NCI-H2196 treated with DMSO at 0.1 percent for 48 hours (cell line): ENCODE measurements at regions not wholly inside any gene's neighbourhood (a gene's known extent, or its start where the extent isn't known, plus 50 kb on each side); places are given as distances from the start of the nearest gene placed in this dataset.
"Not testable (repeated sequence)": the region's sequence is repeated elsewhere in the genome, so short reads cannot be mapped to it uniquely, and the experiment has no call there.

Experiments used
- DNase-seq: peaks from one replicate; lab custom pipeline; 2025; ENCODE audit not compliant: unreplicated experiment; lab: John Stamatoyannopoulos, UW

DNA sequence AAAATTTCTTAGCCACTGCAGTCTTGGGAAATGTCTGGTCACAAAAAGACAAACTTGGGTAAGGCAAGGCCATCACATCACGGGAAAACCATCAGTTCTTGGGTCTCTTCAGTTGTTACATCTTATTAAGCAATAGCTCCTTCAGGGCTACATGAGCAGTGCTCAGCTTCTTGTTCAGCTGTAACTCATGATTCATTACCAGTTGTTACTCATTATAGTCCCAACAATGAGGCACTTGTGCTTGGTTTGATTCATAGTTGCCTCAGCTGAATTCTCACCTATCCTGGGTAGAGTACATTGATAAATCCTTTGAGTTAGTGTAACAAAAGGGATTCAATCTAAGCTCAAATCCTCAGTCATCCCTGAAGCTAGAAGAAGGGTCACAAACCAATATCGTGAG lies 102.4 kb upstream of the DCC start:
- no peak for DNase-seq

DNA sequence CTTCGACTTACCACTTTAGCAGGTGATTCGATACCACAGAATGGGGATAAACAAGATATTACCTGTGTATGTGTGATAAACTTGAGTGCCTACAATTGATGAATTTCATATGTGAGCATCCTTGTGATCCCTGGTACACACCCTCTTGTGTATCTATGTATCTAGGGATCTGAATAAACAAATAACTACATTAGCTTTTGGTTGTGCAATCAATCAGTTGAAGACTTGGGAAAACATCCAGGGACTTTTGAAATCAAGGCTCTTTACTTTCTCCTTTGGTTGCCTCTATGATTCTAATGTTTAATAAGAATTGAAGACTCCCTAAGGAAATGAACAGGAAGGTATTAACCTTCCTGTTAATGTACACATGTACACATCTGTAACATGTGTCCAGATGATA lies 97.3 kb upstream of the DCC start:
- DNase-seq, result no peak

DNA sequence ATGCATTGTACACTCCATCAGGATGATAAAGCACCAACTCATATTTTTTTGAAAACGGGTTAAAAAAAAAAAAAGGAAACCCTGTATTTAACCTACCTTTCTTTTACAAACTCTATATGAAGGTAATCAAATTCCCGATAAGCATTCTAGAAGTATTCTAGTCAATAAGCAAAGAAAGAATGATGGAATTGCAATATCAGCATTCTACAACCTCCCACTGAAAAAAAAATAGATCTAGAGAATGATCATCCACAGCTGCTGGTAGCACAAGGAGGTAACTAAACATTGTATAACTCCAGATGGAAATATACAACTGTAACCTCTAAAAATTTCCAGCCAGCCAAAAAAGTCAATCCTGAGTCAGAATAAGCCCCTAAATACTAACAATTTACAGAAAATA lies 95.3 kb upstream of the DCC start:
- DNase-seq, result no peak

DNA sequence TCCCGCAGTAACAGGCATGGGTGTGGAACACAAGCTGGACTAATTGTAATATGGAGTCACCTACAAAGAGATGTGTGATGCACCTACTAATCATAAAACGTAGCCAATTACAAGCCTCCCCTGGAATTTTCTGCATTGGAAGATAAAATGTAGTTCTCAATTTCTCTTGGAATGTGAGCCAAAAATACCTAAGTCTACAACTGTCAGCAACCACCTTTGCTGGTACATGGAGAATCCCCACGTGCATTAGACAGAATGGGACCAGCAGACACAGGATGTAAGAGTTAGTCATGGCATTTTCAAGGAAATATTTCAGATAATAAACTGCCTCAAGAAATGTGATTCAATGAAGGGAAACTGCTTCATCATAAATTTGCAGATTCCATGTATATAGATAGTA lies 85.6 kb upstream of the DCC start:
- no peak for DNase-seq

DNA sequence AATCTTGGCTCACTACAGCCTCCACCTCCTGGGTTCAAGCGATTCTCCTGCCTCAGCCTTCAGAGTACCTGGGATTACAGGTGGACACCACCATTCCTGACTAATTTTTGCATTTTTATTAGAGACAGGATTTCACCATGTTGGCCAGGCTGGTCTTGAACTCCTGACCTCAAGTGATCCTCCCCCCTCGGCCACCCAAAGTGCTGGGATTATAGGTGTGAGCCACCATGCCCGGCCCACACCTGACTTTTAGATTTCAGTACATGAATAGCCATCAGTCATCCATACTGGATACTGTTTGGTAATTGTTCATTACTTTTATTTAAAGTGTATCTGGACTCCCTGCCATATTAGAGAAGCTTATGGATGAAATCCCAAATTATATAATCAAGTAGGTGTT lies 82.6 kb upstream of the DCC start:
- DNase-seq, result not testable (repeated sequence)

DNA sequence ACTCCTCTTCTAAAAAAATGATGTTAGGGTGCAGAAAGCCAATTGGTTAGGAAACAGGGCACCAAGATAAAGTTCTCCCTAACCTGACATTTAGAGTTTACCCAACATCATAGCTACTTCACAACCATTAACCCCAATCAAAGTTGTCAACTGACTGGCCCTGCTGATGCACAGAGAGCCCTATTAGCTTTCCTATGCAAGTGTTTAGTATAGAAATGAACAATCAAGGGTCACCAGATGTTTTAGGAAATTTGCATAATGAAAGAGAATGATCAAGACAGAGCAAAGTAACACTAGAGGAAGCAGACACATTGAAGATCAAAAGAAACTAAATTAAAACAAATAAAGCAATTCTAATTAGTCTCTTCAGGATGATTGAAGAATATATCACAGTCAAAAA lies 64.2 kb upstream of the DCC start:
- no peak for DNase-seq

DNA sequence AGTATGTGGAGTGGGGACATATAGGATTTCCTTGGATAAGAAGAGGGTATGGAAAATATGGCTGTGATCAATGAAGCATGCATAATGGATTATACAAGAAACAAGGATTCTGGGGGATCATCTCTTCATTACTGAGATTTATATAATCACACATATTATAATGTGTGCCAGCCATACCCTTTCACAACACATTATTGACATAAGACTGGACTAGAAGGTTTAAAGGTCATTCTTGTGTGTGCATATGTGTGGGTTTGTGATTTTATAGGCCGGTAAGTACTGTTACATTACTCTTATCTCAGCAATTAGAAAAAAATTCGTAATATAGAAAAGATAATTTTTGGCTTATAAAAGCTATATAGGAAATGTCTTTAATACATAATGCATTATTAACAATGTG lies 62.2 kb upstream of the DCC start:
- DNase-seq, result no peak

DNA sequence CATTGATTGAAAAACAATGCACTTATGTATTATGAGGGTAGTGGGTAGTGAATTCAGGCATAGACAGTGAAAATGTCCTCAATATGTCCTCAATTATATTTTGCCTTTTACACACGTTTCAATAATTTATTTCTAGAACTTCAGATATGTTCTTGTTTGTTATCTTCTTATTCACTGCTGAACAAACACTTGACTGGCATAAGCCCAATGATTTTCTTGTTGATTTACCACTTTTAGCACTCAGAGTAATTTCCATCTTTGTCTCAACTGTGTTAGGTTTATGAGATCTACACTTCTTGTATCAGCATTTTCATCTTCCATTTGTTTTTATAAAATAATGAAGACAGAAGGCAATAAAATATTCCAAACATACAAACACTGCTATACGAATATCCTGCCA lies 61.8 kb upstream of the DCC start:
- no peak for DNase-seq

DNA sequence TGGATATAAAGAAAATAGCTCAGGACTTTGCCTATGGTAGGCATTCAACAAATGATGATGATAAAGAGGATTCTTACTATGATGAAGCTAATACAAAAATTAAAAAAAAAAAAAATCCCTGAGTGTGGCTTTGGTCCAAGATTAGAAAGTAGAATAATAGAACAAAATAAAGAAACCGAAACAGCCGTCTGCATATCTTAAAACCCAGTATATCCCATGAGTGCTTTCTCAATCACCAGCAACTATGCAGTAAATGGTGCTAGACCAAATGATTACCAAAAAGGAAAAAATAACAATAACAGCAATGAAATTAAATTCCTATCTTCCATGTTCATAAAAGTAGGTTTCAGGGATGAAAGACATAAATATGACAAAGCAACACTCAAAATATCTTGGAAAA lies 59.3 kb upstream of the DCC start:
- DNase-seq, result no peak

DNA sequence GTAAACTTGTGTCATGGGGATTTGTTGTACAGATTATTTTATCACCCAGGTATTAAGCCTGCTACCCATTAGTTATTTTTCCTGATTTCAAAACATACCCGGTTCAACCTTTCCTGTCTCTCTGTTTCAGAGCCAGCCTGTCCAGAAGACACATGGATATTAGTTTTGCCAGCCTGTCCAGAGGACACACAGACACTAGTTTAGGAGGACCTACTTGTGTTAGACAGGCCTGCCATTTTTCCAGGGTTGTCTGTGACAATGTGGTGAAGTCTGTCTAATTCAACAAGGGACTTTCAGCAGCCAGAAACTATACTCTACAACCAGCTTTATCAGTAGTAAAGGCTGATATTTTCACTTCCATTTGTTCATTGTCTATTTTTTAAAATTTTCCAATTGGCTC lies 56.1 kb upstream of the DCC start:
- DNase-seq, result no peak

DNA sequence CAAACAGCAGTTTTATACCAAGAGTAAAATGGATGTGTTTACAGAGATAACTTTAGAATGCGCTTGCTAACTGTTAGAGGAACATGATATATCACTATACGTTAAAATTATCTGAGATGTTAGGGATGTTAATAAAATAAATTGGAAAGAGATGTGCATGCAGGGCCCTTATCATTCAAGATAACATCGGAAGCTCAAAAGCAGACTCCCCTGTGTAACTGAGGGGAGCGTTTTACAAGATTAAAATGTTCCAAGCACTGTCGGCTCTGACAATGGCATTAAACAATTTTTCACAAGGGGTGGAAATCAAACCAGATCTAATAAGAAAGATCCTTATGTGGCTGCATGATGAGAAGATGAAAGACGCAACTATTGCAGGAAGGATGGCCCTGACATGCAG lies 53.3 kb upstream of the DCC start:
- no peak for DNase-seq

DNA sequence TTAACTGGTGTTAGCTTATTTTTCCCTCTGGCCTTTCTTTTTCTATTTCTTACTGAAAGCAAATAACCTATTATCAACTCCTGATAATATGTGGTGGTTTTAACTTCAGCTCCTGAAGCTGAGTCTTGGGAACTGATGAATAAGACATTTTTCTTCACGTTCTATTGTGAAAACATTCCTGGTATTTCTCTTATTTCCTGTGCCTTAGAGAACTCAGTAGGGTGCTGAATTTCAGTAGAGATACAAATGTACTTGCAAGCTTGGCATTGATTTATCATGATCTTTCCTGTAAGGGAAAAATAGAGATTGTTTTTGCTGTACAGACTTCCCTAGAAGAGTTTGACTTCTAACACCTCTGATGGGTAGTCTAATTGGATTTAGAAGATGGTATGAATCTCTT lies 52.8 kb upstream of the DCC start:
- no peak for DNase-seq

DNA sequence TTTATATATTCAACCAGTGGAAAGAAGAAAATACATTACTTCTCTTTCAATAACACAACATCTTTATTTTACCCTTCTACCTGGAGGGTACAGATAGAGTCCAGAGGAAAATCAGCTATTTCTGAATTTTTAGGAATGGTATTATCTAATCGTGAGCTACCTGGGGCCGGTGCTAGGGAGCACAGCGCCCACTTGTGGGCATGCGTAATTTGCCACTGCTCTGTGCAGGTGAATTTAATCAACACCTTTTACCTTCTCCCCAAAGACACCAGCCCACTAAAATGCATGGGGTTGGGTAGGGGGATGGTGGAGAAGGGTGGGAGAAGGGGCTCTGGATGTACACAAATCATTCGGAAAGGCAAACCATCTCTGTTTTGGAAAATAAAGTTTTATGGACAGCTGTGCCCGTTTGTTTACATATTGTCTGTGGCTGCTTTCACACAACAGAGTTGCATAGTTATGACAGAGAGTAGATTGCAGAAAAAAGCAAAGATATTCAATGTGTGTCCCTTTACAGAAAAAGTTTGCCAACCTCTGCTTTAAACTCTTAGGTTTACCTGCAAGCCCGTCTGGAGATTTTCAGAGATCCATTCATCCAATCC lies 51.5 kb upstream of the DCC start:
- DNase-seq, result no peak

DNA sequence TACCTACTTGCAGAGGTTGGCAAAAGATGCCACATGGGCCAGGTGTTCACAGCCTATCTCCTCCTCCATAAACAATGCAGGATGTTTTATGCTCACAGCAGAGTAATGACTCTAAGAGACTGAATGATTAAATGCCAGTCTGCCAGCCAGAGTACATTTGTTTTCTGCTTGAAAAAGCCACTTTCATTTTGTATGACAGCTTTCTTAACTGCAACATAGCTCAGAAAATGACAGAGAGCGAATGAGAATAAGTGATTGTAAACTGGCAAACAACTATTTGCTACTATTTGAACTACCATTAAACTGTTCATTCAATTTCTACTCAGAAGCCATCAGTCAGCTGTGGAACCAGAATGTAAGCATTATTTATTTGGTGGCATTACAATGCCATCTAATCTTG lies 50.6 kb upstream of the DCC start:
- DNase-seq, result no peak
